MV-4-11 (cell line): ENCODE measurements at regions not wholly inside any gene's neighbourhood (a gene's known extent, or its start where the extent isn't known, plus 50 kb on each side); places are given as distances from the start of the nearest gene placed in this dataset.

Experiments
- DNase-seq: peaks from one replicate; lab custom pipeline; 2025; lab: John Stamatoyannopoulos, UW

- DNase-seq: no peak
Observed at GRCh38 chr18:27274901-27275300, 89.8 kb upstream of the CHST9 start.

- no peak for DNase-seq
Observed at GRCh38 chr18:27270508-27270907, 85.4 kb upstream of the CHST9 start.

GRCh38 chr18:27263369-27263768 is 78.3 kb upstream of the CHST9 start:
- no peak for DNase-seq

- no peak for DNase-seq
Observed at GRCh38 chr18:27261769-27262549, 76.9 kb upstream of the CHST9 start.

- DNase-seq: no peak
Observed at GRCh38 chr18:27253571-27253970, 68.5 kb upstream of the CHST9 start.

GRCh38 chr18:27250471-27250870 is 65.4 kb upstream of the CHST9 start:
- no peak for DNase-seq

GRCh38 chr18:27249933-27250332 is 64.8 kb upstream of the CHST9 start:
- DNase-seq: no peak

- DNase-seq: no peak
Observed at GRCh38 chr18:27244259-27244658, 59.2 kb upstream of the CHST9 start.

- DNase-seq: no peak
Observed at GRCh38 chr18:27242392-27243047, 57.4 kb upstream of the CHST9 start.

GRCh38 chr18:27240383-27240782 is 55.3 kb upstream of the CHST9 start:
- no peak for DNase-seq

GRCh38 chr18:27239669-27240068 is 54.6 kb upstream of the CHST9 start:
- DNase-seq: no peak

GRCh38 chr18:27235218-27235870 is 50.2 kb upstream of the CHST9 start:
- no peak for DNase-seq
